ENCODE measurements at regions not wholly inside any gene's neighbourhood (a gene's known extent, or its start where the extent isn't known, plus 50 kb on each side); places are given as distances from the start of the nearest gene placed in this dataset.

GRCh38 chr1:147351140-147351835 lies 108.8 kb downstream of the CHD1L start:
- TF ChIP-seq TARDBP (IDR thresholded peaks at IDR 0.05) (no peak), L3MBTL2 (conservative IDR thresholded peaks at IDR 0.05) (no peak), ELF4 (IDR thresholded peaks at IDR 0.05) (no peak), BHLHE40 (IDR thresholded peaks at IDR 0.05; ENCODE audit: borderline replicate concordance) (no peak), ZNF384 (IDR thresholded peaks at IDR 0.05) (no peak), FOXK2 (IDR thresholded peaks at IDR 0.05) (no peak), SP1 (IDR thresholded peaks at IDR 0.05) (no peak), FOXM1 (IDR thresholded peaks at IDR 0.05; ENCODE audit: borderline replicate concordance) (no peak), HDGF (IDR thresholded peaks at IDR 0.05; ENCODE audit: borderline replicate concordance) (no peak), FOXA1 (IDR thresholded peaks at IDR 0.05) (no peak), ARNT (IDR thresholded peaks at IDR 0.05) (no peak), SUZ12 (IDR thresholded peaks at IDR 0.05) (no peak)

All from HEK293T (cell line).